Cardiac muscle cell (in vitro differentiated cells and primary cell): ENCODE measurements at regions not wholly inside any gene's neighbourhood (a gene's known extent, or its start where the extent isn't known, plus 50 kb on each side); places are given as distances from the start of the nearest gene placed in this dataset.
A peak's percentile ranks its signal among the peaks of the same experiment; 100 is the strongest.
"Not testable (repeated sequence)": the region's sequence is repeated elsewhere in the genome, so short reads cannot be mapped to it uniquely, and the experiment has no call there.

Source experiments
- DNase-seq, 2 donors: peaks; one replicate each; pipeline versions ENCODE4 v3.0.0 to v3.0.0-alpha.2; 2010 to 2017; ENCODE audit warnings: low read depth in 1 of 2, low spot score in 1 of 2
- H3K27ac ChIP-seq: fragments of 200-600 bp; sonication (generic); 2 replicates; pipeline ENCODE4 v1.5.1; 2016
- H3K27me3 ChIP-seq: fragments of 200-600 bp; sonication (generic); 2 replicates; pipeline ENCODE4 v1.6.0; 2016; ENCODE audit warnings: control low read depth
- H3K36me3 ChIP-seq: fragments of 200-600 bp; sonication (generic); 2 replicates; pipeline ENCODE4 v1.5.1; 2016; ENCODE audit warnings: control low read depth
- H3K4me1 ChIP-seq: fragments of 200-600 bp; sonication (generic); 2 replicates; pipeline ENCODE4 v1.8.1; 2017; ENCODE audit warnings: low read depth, mild to moderate bottlenecking, mixed run types
- H3K4me3 ChIP-seq: fragments of 200-600 bp; sonication (generic); 2 replicates; pipeline ENCODE4 v1.5.1; 2016; ENCODE audit warnings: mild to moderate bottlenecking
- H3K9me3 ChIP-seq: fragments of 200-600 bp; sonication (generic); 2 replicates; pipeline ENCODE4 v1.5.1; 2017; ENCODE audit warnings: low read depth, mild to moderate bottlenecking, control low read depth
- TF ChIP-seq, protein P1 (sequence below): IDR thresholded peaks from 2 replicates; pipeline ENCODE4 v1.5.1; 2012; ENCODE audit warnings: low read depth, mild to moderate bottlenecking, low read length

DNA sequence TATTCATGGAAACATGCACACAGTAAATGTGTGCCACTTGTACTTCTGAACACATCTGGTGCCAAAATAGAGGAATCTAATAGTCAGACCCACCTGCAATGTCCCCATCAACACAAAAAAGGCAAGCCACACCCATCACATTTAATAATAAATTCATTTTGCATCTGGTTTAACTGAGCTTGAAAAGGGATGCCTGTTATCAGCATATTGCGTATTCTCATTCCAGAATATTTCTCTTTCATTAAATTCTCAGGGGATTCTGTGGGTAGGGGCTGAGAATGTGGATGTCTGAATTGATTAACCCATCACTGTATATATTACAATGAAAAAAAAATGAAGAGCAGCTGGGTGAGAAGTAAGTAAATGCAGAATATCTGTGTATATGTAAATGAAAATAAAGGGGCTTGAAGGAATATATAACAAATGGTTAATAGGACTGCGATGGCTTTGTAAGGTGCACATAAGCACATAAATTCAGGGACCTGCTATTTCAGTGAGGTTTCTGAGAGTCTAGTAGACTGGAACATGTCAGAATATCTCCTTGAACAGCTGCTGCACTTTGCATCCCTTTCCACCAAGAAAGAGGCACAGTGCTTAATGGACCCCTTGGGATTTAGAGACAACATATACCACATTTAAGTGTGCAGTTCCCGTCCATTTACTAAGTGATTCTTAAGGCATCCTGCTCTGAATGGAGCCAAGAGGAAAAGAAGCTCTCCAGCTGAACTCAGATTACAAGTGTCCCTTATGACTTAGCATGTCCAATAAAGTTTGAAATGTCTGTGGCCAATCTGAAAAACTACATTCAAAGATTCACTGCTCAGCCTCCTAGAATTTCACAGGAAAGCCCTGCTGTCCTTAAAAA is 104.1 kb upstream of the NIPBL start:
- H3K27me3 ChIP-seq, result no peaks in the 10 kb centered on the region
- no peaks in the 10 kb centered on the region for H3K9me3 ChIP-seq
- H3K36me3 ChIP-seq, result no peaks in the 10 kb centered on the region
- H3K4me1 ChIP-seq, result no peaks in the 10 kb centered on the region
- H3K4me3 ChIP-seq, result no peak overlapping the region
- no peak for DNase-seq
- TF ChIP-seq, protein P1, sequence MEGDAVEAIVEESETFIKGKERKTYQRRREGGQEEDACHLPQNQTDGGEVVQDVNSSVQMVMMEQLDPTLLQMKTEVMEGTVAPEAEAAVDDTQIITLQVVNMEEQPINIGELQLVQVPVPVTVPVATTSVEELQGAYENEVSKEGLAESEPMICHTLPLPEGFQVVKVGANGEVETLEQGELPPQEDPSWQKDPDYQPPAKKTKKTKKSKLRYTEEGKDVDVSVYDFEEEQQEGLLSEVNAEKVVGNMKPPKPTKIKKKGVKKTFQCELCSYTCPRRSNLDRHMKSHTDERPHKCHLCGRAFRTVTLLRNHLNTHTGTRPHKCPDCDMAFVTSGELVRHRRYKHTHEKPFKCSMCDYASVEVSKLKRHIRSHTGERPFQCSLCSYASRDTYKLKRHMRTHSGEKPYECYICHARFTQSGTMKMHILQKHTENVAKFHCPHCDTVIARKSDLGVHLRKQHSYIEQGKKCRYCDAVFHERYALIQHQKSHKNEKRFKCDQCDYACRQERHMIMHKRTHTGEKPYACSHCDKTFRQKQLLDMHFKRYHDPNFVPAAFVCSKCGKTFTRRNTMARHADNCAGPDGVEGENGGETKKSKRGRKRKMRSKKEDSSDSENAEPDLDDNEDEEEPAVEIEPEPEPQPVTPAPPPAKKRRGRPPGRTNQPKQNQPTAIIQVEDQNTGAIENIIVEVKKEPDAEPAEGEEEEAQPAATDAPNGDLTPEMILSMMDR, result no peak
- H3K27ac ChIP-seq, result no peak overlapping the region

DNA sequence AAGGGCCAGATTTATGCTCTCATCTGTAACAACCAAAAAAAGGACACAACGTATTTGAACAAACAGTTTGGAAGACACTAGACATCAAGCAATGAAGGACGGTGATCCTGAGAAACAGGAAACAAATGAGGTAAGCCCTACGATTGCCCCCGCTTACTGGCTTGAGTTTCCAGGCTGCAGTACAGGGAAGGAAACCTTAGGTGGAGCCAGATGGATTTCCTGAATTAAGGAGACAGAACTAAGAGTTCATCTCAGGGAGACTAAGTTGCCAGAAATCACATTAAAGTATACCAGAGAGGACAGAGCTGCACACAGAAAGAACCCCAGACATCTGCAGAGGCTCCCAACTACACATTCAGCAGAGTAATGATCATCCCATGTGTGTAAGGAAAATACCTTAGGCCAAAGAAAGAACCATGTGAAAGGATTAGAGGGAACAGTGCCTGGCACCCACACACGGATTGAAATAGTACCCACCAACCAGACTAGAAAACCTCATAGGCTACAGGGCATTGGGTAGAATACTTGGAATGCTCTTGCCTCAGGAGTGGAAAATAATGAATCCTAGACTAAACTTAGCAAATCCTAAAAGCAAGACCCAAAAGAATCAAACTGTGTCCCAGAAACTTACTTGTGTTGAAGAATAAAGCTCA is 99.3 kb upstream of the NIPBL start:
- Histone ChIP-seq H3K36me3 (no peaks in the 10 kb centered on the region), H3K27me3 (no peaks in the 10 kb centered on the region), H3K27ac (no peak overlapping the region), H3K4me3 (no peak overlapping the region), H3K9me3 (no peaks in the 10 kb centered on the region), H3K4me1 (no peaks in the 10 kb centered on the region)
- TF ChIP-seq, protein P1, result peak; percentile 59
- DNase-seq, result peak; percentile 52 to 57

DNA sequence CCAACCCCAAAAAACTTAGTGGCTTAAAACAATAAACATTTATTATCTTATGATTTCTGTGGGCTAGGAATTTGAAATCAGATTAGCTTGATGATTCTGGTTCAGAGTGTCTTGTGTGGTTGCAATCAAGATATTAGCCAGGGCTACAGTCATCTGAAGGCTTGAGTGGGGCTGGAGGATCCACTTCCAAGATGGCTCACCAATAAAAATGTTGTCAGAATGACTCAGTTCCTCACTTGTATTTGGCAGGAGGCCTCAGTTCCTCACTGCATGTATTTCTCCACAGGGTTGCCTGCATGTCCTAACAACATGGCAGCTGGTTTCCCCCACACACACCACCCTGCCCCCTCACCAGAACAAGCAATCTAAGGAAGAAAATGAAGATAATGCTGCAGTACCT is 98.2 kb upstream of the NIPBL start:
- TF ChIP-seq, protein P1, result no peak
- DNase-seq, result no peak
- no peak overlapping the region for H3K27ac ChIP-seq
- H3K36me3 ChIP-seq, result no peaks in the 10 kb centered on the region
- H3K9me3 ChIP-seq, result no peaks in the 10 kb centered on the region
- no peak overlapping the region for H3K4me3 ChIP-seq
- no peaks in the 10 kb centered on the region for H3K4me1 ChIP-seq
- no peaks in the 10 kb centered on the region for H3K27me3 ChIP-seq

DNA sequence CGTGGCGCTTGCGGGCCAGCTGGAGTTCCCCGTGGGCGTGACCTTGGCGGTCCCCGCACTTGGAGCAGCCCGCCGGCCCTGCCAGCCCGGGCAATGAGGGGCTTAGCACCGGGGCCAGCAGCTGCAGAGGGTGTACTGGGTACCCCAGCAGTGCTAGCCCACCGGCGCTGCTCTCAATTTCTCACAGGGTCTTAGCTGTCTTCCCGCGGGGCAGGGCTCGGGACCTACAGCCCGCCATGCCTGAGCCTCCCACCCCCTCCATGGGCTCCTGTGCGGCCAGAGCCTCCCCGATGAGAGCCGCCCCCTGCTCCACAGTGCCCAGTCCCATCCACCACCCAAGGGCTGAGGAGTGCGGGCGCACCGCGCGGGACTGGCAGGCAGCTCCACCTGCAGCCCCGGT is 94.0 kb upstream of the NIPBL start:
- H3K27ac ChIP-seq, result not testable (repeated sequence)

DNA sequence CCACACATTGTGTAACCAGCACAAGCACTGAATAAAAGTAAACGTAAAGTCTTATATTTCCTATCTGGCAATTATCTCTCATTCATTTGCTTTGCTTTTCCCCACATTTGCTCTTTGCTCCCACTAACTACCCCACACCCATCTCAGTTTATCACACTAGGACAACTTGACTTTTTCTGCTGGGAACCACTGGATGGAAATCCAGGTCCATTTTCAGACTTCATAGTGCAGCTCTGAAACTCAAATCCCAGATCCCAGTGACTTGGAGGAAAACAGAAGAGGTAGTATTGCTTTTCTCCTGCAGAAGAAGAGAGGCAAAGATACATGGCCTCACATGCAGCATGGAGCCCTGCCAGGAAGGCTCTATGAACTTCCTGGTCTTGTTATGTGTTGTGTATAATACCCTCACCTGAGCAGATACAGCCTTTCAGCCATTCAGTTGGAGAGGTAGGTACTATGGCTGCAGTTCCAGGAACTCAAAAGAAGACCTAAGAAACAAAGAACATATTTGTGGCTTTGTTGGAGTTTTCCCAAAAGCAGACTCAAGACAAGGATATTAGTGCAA is 90.0 kb upstream of the NIPBL start:
- no peaks in the 10 kb centered on the region for H3K36me3 ChIP-seq
- H3K4me3 ChIP-seq, result no peak overlapping the region
- TF ChIP-seq, protein P1, result no peak

More for the DNA sequence above, 94.0 kb upstream of the NIPBL start:
- not testable (repeated sequence) for DNase-seq, H3K27me3 ChIP-seq, H3K4me1 ChIP-seq, H3K36me3 ChIP-seq, H3K4me3 ChIP-seq, H3K9me3 ChIP-seq

More for the DNA sequence above, 90.0 kb upstream of the NIPBL start:
- Histone ChIP-seq H3K4me1 (no peaks in the 10 kb centered on the region), H3K27ac (no peak overlapping the region), H3K27me3 (no peaks in the 10 kb centered on the region), H3K9me3 (no peaks in the 10 kb centered on the region)
- no peak for DNase-seq
